Fibroblast of gingiva (primary cell): ENCODE measurements at regions not wholly inside any gene's neighbourhood (a gene's known extent, or its start where the extent isn't known, plus 50 kb on each side); places are given as distances from the start of the nearest gene placed in this dataset.
"Not testable (repeated sequence)": the region's sequence is repeated elsewhere in the genome, so short reads cannot be mapped to it uniquely, and the experiment has no call there.

Source experiments
- DNase-seq: peaks from one replicate; pipeline ENCODE4 v3.0.0-alpha.2; 2011; ENCODE audit warnings: low read depth

GRCh38 chr6:167735084-167735950, 91.4 kb upstream of the AFDN start:
- no peak for DNase-seq

DNA sequence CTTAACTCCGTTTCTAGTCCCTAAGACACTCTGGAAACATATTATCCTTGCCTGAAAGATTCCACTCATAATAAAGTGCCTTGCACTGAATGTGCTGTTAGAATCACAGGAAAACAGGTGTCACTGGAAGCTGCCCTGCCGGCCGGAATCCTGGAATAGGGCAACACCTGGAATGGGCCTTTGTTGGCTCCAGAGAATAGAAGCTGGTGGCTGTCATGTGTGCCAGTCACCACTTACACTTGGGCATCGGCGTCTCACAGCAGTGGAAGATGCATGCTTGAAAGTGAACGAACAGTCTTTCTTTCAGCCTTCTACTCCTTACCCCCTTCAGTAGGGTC, 90.8 kb upstream of the AFDN start:
- no peak for DNase-seq

DNA sequence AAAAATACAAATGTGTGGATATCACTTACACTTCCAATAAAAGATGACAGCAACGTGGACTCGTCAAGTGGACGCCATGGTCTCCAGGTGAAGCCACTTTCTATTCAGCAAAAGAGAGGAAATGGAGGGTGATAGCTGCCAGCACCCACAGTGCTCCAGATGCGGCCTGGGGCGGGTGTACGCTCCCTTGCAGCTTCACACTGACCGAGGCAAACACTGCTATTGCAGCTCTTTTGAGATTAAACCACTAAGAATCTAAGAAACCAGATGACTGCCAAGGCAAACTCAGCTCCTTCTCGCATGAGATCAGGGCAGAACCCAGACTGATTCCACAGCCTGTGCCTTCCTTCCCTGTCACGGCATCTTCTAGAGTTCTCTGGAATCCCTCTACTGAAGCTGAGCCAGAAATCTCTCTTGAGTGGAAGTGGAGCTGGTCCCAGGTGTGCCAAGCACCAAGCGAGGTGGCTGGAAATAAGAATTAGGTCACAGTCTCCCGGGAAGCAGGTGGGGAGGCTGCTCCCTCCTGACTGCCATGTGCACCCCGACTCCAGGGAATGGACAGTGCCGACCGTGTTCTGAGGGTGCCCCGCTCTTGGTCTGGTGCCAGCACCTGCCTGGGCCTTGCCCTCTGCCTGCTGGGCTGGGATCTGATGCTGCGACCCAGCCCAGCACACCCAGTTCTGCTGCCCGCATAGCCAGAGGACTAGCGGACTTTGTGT, 90.1 kb upstream of the AFDN start:
- no peak for DNase-seq

- no peak for DNase-seq
These were observed 89.4 kb upstream of the AFDN start for GRCh38 chr6:167737205-167737830.

DNA sequence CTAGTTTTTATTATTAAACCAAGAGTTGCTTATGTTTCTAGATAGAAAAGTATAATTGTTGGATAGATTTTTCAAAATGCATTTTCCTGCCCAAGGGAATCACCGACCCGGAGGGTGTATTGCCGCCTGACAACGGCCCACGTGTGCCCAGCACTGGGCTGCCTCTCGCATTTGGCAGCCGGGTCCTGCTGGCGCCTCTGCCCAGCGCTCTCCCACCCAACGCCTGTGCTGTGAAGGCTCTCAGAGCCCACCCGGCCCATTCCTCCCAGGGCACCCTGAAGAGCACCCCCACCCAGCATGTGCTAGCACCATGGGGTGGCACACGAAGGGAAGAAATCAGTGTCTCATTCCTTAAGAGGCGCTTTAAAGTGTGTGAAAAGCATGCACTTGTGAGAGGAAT, 88.3 kb upstream of the AFDN start:
- DNase-seq = no peak

DNA sequence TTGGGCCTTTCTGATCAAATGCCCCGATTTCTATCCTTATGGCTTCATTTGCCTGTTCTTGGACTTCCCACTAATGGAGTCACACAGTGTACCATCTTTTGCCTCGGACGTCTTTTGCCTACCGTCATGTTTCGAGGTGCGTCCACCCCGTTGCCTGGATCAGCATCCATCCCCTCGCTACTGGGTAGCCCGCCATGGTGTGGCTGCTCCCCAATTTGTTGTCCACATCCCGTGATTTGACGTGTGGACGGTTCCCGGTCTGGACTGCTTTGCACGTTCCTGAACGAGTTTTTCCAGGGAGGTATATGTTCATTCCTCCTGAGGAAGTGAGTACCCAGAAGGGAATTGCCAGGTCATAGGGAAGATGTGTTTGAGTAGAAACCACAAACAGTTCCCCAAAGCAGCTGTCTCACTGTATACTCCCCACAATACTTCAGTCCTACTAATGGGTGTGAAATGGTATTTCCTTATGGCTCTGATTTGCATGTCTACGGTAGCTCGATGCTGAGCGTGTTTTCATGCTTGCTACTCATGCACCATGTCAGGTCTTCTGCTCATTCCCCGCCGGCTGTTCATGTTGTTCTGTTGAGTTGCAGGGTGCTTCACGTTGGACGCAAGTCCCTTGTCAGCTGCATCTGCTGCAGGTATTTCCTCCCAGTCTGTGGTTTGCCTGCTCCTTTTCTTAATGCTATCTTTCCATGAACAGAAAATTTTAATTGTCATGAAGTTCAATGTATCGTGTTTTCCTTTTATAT, 86.8 kb upstream of the AFDN start:
- DNase-seq = no peak

DNA sequence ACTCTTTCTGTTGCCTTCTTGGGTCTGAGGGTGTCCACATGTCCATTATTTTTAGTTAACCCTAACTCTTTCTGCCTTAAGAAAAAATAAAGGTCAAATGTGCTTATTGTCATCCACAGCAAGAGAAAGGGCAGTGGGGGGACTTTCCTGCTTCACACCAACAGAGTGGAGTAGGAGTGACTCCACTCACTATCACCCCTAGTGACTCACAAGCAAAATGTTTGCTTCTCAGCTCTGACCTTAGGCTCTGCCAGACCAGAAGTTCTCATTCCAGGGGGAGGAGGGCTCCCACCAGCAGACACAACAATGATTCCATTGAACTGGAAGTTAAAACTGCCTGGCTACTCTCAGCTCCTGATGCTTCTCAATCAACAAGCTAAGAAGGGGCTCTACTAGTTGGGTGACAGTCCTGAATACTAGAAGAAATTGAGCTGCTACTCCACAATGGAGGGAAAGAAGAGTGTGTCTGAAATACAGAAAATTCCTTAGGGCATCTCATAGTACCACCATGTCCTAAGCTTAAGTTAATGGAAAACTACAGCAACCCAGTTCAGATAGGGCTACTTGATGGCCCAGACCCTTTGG, 83.9 kb upstream of the AFDN start:
- no peak for DNase-seq

DNA sequence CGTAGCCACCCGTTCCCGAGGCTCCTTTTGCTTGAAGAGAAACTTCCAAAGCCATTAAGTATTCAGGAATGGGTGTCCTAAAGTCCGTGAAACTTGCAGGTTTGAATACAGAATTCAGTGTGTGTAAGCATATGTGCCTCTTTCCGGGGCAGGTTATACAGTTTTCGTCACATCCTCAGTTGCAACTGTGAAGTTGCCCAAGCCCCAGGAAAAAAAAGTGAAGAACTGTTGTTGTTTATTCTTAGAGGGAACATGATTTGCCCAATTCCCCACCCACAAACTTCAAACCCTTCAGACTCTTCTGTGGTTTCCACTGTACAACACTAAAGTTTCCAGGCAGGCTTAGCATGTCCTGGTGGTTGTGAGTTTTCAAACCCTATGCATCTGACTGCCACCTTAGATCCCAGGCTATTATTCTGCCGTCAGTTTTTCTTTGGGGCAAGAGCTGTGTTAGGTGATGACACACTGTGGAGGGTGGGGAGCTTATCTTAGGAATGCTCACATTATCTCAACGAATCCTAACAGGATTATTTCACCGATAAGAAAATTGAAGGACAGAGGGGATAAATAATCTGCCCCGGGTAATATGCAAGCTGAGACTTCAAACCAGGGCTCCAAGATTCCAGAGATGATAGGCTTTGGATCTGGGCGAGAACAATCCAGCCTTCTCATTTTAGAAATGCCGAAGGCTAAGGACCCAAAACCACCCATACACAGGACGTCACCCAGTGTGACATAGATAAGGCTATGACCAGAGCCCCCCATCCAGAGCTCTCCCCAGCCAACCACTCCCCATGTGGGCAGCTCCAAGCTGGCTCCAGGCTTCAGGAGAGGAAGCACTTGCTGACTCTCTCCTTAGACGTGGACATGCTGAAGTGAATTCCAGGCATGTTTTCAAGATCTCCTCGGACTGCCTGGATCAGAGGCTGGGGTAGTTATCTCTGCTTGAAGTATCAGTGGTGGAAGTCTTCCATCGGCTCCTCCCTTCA, 81.7 kb upstream of the AFDN start:
- DNase-seq = no peak

- DNase-seq = no peak
These were observed 80.9 kb upstream of the AFDN start for GRCh38 chr6:167745670-167746389.

GRCh38 chr6:167746390-167746907, 80.3 kb upstream of the AFDN start:
- DNase-seq = no peak

DNA sequence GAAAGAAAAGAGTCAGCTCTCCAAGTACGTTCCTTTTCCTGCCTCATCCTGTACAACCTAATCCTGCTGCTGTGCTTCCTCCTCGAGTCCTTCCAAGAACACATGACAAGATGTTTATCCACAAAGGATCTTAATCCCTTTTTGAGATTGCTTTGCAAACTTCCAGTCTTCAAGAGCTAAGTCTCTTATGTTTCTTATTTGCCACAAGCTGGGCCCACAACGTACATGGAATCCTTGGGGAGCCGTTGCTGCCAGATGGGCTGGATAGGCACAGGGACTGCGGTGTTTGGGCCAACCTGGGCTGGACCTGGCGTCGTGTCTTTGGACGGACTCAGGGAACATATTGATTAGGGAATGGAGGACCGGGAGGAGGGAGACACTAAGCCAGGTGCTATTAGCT, 79.7 kb upstream of the AFDN start:
- DNase-seq = no peak

- no peak for DNase-seq
These were observed 79.1 kb upstream of the AFDN start for GRCh38 chr6:167747645-167748044.

DNA sequence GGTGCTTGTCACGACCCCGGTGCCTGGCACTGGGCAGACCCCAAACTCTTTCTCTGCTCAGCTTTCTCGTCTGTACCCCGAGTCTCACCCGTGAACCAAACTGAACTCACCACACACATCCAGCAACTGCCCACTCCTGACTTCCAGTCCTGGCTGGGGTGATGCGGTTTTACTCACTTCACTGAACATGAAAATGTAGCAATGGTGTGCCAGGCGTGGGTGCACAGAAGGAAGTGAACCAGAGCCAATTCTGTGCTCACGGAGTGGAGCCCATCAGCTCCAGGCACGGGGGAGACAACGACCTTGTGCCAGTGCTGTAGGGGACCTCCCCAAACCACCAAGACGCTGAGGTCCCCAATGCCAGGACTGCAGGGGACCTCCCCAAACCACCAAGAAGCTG, 78.7 kb upstream of the AFDN start:
- no peak for DNase-seq

GRCh38 chr6:167748458-167749379, 78.0 kb upstream of the AFDN start:
- DNase-seq = no peak

- no peak for DNase-seq
These were observed 75.8 kb upstream of the AFDN start for GRCh38 chr6:167750956-167751358.

DNA sequence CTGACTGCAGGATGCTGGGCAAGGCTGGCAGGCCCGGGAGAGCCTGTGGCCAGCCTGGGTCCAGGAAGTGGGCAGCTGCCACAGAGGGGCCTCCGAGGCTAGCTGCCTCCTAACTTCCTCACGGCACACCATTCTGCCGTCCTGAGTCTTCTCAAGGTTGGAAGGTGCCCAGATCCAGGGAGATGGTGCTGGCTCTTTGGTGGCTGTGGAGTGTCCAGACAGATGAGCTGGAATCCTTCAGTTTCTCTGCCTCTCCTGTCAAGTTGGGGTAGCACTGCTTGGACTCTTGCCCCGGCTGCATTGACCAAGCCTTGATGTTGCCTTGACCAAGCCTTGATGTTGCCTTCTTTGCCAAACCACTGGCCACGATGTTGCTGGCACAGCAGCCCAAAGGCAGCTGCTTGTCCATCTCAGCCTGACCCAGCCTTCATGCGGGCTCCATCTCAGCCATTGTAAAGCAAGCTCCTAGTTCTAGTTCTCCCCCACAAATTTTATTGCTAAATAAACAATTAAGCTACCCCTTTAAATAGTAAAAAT, 75.1 kb upstream of the AFDN start:
- no peak for DNase-seq

DNA sequence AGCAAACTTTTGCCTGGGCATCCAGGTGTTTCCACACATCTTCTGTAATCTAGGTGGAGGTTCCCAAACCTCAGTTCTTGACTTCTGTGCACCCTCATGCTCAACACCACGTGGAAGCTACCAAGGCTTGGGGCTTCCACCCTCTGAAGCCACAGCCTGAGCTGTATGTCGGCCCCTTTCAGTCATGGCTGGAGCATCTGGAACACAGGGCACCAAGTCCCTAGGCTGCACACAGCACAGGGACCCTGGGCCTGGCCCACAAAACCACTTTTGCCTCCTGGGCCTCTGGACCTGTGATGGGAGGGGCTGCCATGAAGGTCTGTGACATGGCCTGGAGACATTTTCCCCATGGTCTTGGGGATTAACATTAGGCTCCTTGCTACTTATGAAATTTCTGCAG, 73.4 kb upstream of the AFDN start:
- DNase-seq = not testable (repeated sequence)

DNA sequence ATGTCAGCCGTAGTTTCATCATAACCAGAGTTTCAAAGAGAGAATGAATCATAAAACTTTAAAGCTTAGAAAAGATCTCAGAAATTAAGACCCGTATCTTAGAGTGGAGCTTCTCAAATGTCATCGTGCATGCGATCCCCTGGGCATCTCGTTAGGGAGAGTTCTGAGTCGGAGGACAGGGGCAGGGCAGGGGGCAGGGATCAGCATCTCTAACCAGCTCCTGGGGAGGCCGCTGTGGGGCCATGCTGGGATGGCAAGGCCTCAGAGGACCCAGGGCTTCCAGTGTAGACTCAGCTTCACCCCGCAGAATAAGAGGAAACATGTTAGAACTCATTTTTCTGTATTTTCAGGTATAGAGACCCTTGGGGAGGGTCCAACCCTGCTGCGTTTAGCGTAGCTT, 72.0 kb upstream of the AFDN start:
- no peak for DNase-seq

- no peak for DNase-seq
These were observed 71.2 kb upstream of the AFDN start for GRCh38 chr6:167755461-167755860.
